Transverse colon (tissue), 4 donors: ENCODE measurements at regions not wholly inside any gene's neighbourhood (a gene's known extent, or its start where the extent isn't known, plus 50 kb on each side); places are given as distances from the start of the nearest gene placed in this dataset.
"Not testable (repeated sequence)": the region's sequence is repeated elsewhere in the genome, so short reads cannot be mapped to it uniquely, and the experiment has no call there.

ENCODE experiments used
- DNase-seq: peaks from one replicate; pipeline ENCODE4 v3.0.0-alpha.2; 2019
- H3K27ac ChIP-seq, 4 donors: fragments of 200-600 bp; sonication (generic); 2 replicates each; pipeline ENCODE4 v1.5.1; 2016 to 2018; ENCODE audit warnings: inconsistent platforms in 4 of 4
- H3K27me3 ChIP-seq: fragments of 200-600 bp; sonication (generic); 2 replicates; pipeline ENCODE4 v1.5.1; 2017; ENCODE audit warnings: inconsistent platforms
- H3K36me3 ChIP-seq, 4 donors: fragments of 200-600 bp; sonication (generic); 2 replicates each; pipeline ENCODE4 v1.5.1; 2017 to 2019; ENCODE audit warnings: inconsistent platforms in 4 of 4
- H3K4me1 ChIP-seq, 4 donors: fragments of 200-600 bp; sonication (generic); 2 replicates each; pipeline ENCODE4 v1.5.1; 2017 to 2020; ENCODE audit warnings: inconsistent platforms in 4 of 4
- H3K4me3 ChIP-seq, 4 donors: fragments of 200-600 bp; sonication (generic); 1 replicate in 1 of 4; 2 replicates in 3 of 4; pipeline versions ENCODE4 v1.5.1 to v1.6.1; 2017 to 2019; ENCODE audit warnings: inconsistent platforms in 4 of 4
- H3K9me3 ChIP-seq, 2 donors: fragments of 200-600 bp; sonication (generic); 2 replicates each; pipeline ENCODE4 v1.5.1; 2017 to 2019; ENCODE audit warnings: inconsistent platforms in 2 of 2
- CTCF ChIP-seq, 5 experiments: fragments of 200-600 bp in 3 of 5; fragments of 450-650 bp in 2 of 5; sonication (generic) in 3 of 5; IDR thresholded peaks; 1 replicate in 2 of 5; 2 replicates in 3 of 5; pipeline ENCODE4 v1.5.1; 2016 to 2017; ENCODE audit warnings: antibody characterized with exemption in 5 of 5, inconsistent platforms in 3 of 5, mild to moderate bottlenecking in 2 of 5, moderate library complexity in 1 of 5
- EP300 ChIP-seq: sonication (generic); formaldehyde crosslinking; IDR thresholded peaks from one replicate; pipeline ENCODE4 v1.6.1; 2017; ENCODE audit warnings: antibody characterized with exemption, low read depth
- POLR2A ChIP-seq: fragments of 450-650 bp; IDR thresholded peaks from one replicate; pipeline ENCODE4 v1.6.1; 2016; ENCODE audit warnings: antibody characterized with exemption, mild to moderate bottlenecking, moderate library complexity
- POLR2AphosphoS5 ChIP-seq, 3 donors: sonication (generic); formaldehyde crosslinking; IDR thresholded peaks; one replicate each; pipeline ENCODE4 v1.6.1; 2016; ENCODE audit warnings: antibody characterized with exemption in 3 of 3
- WGBS, 2 donors: methylation state at CpG; one replicate each; pipeline ENCODE4 v1.1.5; 2018; ENCODE audit warnings: low coverage in 1 of 2; 5-methylcytosine and 5-hydroxymethylcytosine counted together
- in situ Hi-C, 4 donors: fragments of 200-750 bp; cut with MboI; loops; one replicate each; pipeline versions ENCODE4 v1.15.0 to v1.15.1; 2017; ENCODE audit warnings: low sequenced_read_pairs in 3 of 4, low pct_ligation_motif_present in 1 of 4, low pct_unique_long_range_greater_than_20kb in 1 of 4
- intact Hi-C: fragments of 100-400 bp; cut with DNase I; formaldehyde crosslinking; loops from one replicate; pipeline ENCODE4 v1.15.1; 2023; ENCODE audit warnings: low total_unique reads

- 76 to 88% methylated on average over 1 of the region's 1 CpG for WGBS, 2 donors
- H3K4me1 ChIP-seq = no peaks in the 10 kb centered on the region
- intact Hi-C loops = no loop called here
Measured at GRCh38 chr20:40006168-40006860, 682.7 kb downstream of the MAFB start.

GRCh38 chr20:40004092-40004491 is 684.9 kb downstream of the MAFB start:
- DNase-seq, H3K27ac ChIP-seq, intact Hi-C loops, H3K9me3 ChIP-seq, H3K27me3 ChIP-seq, H3K4me1 ChIP-seq, H3K36me3 ChIP-seq, H3K4me3 ChIP-seq, in situ Hi-C loops: not testable (repeated sequence)
- 73 to 76% methylated on average over 2 of the region's 2 CpGs for WGBS, 2 donors

More at GRCh38 chr20:40006168-40006860, 682.7 kb downstream of the MAFB start:
- H3K4me3 ChIP-seq = no peak overlapping the region
- no peak for DNase-seq
- no peaks in the 10 kb centered on the region for H3K27me3 ChIP-seq
- H3K27ac ChIP-seq = no peak overlapping the region
- H3K9me3 ChIP-seq = no peaks in the 10 kb centered on the region
- TF ChIP-seq POLR2A (no peak), CTCF (IDR thresholded peaks at IDR 0.05) (no peak), EP300 (no peak)
- H3K36me3 ChIP-seq = no peaks in the 10 kb centered on the region
- in situ Hi-C loops = no loop called here

GRCh38 chr20:39993742-39994141 is 695.3 kb downstream of the MAFB start:
- Histone ChIP-seq H3K27ac (no peak overlapping the region), H3K4me3 (no peak overlapping the region), H3K27me3 (no peaks in the 10 kb centered on the region), H3K36me3 (no peaks in the 10 kb centered on the region), H3K4me1 (no peaks in the 10 kb centered on the region), H3K9me3 (peaks cover 0 to 6% of the 10 kb centered on the region in 2 donors)
- DNase-seq = no peak
- 55 to 80% methylated on average over 1 to 2 of the region's 2 CpGs for WGBS, 2 donors
- intact Hi-C loops (no loop called here), in situ Hi-C loops (no loop called here)
- no peak for TF ChIP-seq CTCF (IDR thresholded peaks at IDR 0.05)
- no peak for TF ChIP-seq POLR2AphosphoS5 (IDR thresholded peaks at IDR 0.05)
- no peak for TF ChIP-seq POLR2A
- no peak for TF ChIP-seq EP300

- DNase-seq = no peak
- intact Hi-C loops (no loop called here), in situ Hi-C loops (no loop called here)
- Histone ChIP-seq H3K27ac (no peak overlapping the region), H3K4me1 (peaks cover 0 to 15% (median 7%) of the 10 kb centered on the region in 4 donors), H3K9me3 (peaks cover 0 to 6% of the 10 kb centered on the region in 2 donors), H3K36me3 (no peaks in the 10 kb centered on the region), H3K4me3 (no peak overlapping the region), H3K27me3 (no peaks in the 10 kb centered on the region)
- no peak for TF ChIP-seq POLR2AphosphoS5 (IDR thresholded peaks at IDR 0.05)
- no peak for TF ChIP-seq CTCF (IDR thresholded peaks at IDR 0.05)
Measured at GRCh38 chr20:39990692-39991091, 698.3 kb downstream of the MAFB start.

GRCh38 chr20:39988991-39989390 is 700.0 kb downstream of the MAFB start:
- Histone ChIP-seq H3K4me1 (peaks cover 4 to 23% (median 14%) of the 10 kb centered on the region in 4 donors), H3K36me3 (no peaks in the 10 kb centered on the region), H3K4me3 (no peak overlapping the region), H3K27me3 (no peaks in the 10 kb centered on the region), H3K9me3 (peaks cover 0 to 6% of the 10 kb centered on the region in 2 donors), H3K27ac (no peak overlapping the region)
- in situ Hi-C loops (no loop called here), intact Hi-C loops (no loop called here)
- no peak for DNase-seq
- TF ChIP-seq POLR2AphosphoS5 (IDR thresholded peaks at IDR 0.05) (no peak), POLR2A (no peak), CTCF (IDR thresholded peaks at IDR 0.05) (no peak), EP300 (no peak)
- 0% methylated on average over 1 of the region's 1 CpG for WGBS, 2 donors
